GM12892 (cell line): ENCODE measurements at regions not wholly inside any gene's neighbourhood (a gene's known extent, or its start where the extent isn't known, plus 50 kb on each side); places are given as distances from the start of the nearest gene placed in this dataset.

Source experiments
- DNase-seq: peaks from one replicate; pipeline ENCODE4 v3.0.0; 2011; ENCODE audit not compliant: insufficient read length
- FAIRE-seq: peaks from 2 replicates; lab custom pipeline; 2011; peaks lifted over from hg19 to GRCh38; lab: Jason Lieb, UNC
- POLR2A ChIP-seq: IDR thresholded peaks from 2 replicates; pipeline ENCODE4 v1.6.1; 2011; ENCODE audit warnings: low read depth, low read length, control low read depth
- POLR2AphosphoS5 ChIP-seq: IDR thresholded peaks from 2 replicates; pipeline ENCODE4 v1.6.1; 2011; ENCODE audit warnings: low read depth, low read length, control low read depth
- TAF1 ChIP-seq: IDR thresholded peaks from 2 replicates; pipeline ENCODE4 v1.6.1; 2011; ENCODE audit warnings: low read depth, mild to moderate bottlenecking, control low read depth, low read length, borderline replicate concordance

GRCh38 chr5:62985749-62986148, 407.1 kb downstream of the LRRC70 start:
- TF ChIP-seq POLR2AphosphoS5 (no peak), POLR2A (no peak), TAF1 (no peak)
- DNase-seq (no peak), FAIRE-seq (no peak)

GRCh38 chr5:62982348-62982747, 403.7 kb downstream of the LRRC70 start:
- FAIRE-seq: no peak
- DNase-seq: no peak

GRCh38 chr5:62980884-62981283, 402.3 kb downstream of the LRRC70 start:
- FAIRE-seq: no peak
- TF ChIP-seq POLR2A (no peak), POLR2AphosphoS5 (no peak), TAF1 (no peak)
- no peak for DNase-seq

More at GRCh38 chr5:62982348-62982747, 403.7 kb downstream of the LRRC70 start:
- TF ChIP-seq POLR2AphosphoS5 (no peak), POLR2A (no peak), TAF1 (no peak)

GRCh38 chr5:62979472-62979871, 400.9 kb downstream of the LRRC70 start:
- DNase-seq (no peak), FAIRE-seq (no peak)
- no peak for TF ChIP-seq TAF1
- no peak for TF ChIP-seq POLR2AphosphoS5
- no peak for TF ChIP-seq POLR2A

GRCh38 chr5:62977661-62978060, 399.0 kb downstream of the LRRC70 start:
- no peak for FAIRE-seq
- no peak for DNase-seq
- no peak for TF ChIP-seq TAF1
- TF ChIP-seq POLR2A: no peak
- TF ChIP-seq POLR2AphosphoS5: no peak

GRCh38 chr5:62974623-62975022, 396.0 kb downstream of the LRRC70 start:
- FAIRE-seq: no peak
- no peak for DNase-seq
- TF ChIP-seq POLR2AphosphoS5 (no peak), TAF1 (no peak), POLR2A (no peak)

- FAIRE-seq: no peak
- TF ChIP-seq POLR2AphosphoS5 (no peak), TAF1 (no peak), POLR2A (no peak)
- no peak for DNase-seq
These were observed 390.9 kb downstream of the LRRC70 start for GRCh38 chr5:62969409-62970120.

- TF ChIP-seq POLR2A: no peak
- no peak for TF ChIP-seq TAF1
- no peak for TF ChIP-seq POLR2AphosphoS5
- DNase-seq (no peak), FAIRE-seq (no peak)
These were observed 385.8 kb downstream of the LRRC70 start for GRCh38 chr5:62964428-62964827.

GRCh38 chr5:62960781-62961180, 382.2 kb downstream of the LRRC70 start:
- DNase-seq: no peak
- FAIRE-seq: no peak
- no peak for TF ChIP-seq POLR2A
- no peak for TF ChIP-seq POLR2AphosphoS5

- DNase-seq (no peak), FAIRE-seq (no peak)
- TF ChIP-seq POLR2A: no peak
These were observed 378.0 kb downstream of the LRRC70 start for GRCh38 chr5:62956597-62956996.

GRCh38 chr5:62954578-62954977, 376.0 kb downstream of the LRRC70 start:
- TF ChIP-seq POLR2A (no peak), POLR2AphosphoS5 (no peak), TAF1 (no peak)
- no peak for DNase-seq
- no peak for FAIRE-seq

- FAIRE-seq: no peak
- TF ChIP-seq POLR2A: no peak
- TF ChIP-seq POLR2AphosphoS5: no peak
- TF ChIP-seq TAF1: no peak
- no peak for DNase-seq
These were observed 369.7 kb downstream of the LRRC70 start for GRCh38 chr5:62948301-62948700.

GRCh38 chr5:62942384-62942783, 363.8 kb downstream of the LRRC70 start:
- no peak for FAIRE-seq
- DNase-seq: no peak
- no peak for TF ChIP-seq POLR2AphosphoS5
- TF ChIP-seq POLR2A: no peak
- no peak for TF ChIP-seq TAF1
